Mesothelial cell of epicardium (in vitro differentiated cells): ENCODE measurements at regions not wholly inside any gene's neighbourhood (a gene's known extent, or its start where the extent isn't known, plus 50 kb on each side); places are given as distances from the start of the nearest gene placed in this dataset.
"Not testable (repeated sequence)": the region's sequence is repeated elsewhere in the genome, so short reads cannot be mapped to it uniquely, and the experiment has no call there.

Source experiments
- DNase-seq, 2 experiments: peaks; one replicate each; pipeline ENCODE4 v3.0.0; 2021; ENCODE audit warnings: low spot score in 2 of 2; ENCODE audit not compliant: unreplicated experiment in 2 of 2
- H3K27ac Mint-ChIP-seq: 2 replicates; pipeline ENCODE4 v1.8.0; 2021; ENCODE audit warnings: mixed read lengths
- H3K27me3 Mint-ChIP-seq: 2 replicates; pipeline ENCODE4 v1.8.0; 2021; ENCODE audit warnings: low read depth, mixed read lengths
- H3K36me3 Mint-ChIP-seq: 2 replicates; pipeline ENCODE4 v1.8.0; 2021; ENCODE audit warnings: mixed read lengths
- H3K4me1 Mint-ChIP-seq: 2 replicates; pipeline ENCODE4 v1.8.0; 2021; ENCODE audit warnings: mixed read lengths
- H3K4me3 Mint-ChIP-seq: 2 replicates; pipeline ENCODE4 v1.8.0; 2021; ENCODE audit warnings: mild to moderate bottlenecking, moderate library complexity, mixed read lengths
- H3K9me3 Mint-ChIP-seq: 2 replicates; pipeline ENCODE4 v1.8.0; 2021; ENCODE audit warnings: mixed read lengths
- CTCF ChIP-seq: fragments of 200-600 bp; sonication (generic); IDR thresholded peaks from one replicate; pipeline ENCODE4 v1.5.0; 2021; ENCODE audit warnings: antibody characterized with exemption; ENCODE audit not compliant: unreplicated experiment

GRCh38 chr3:153051427-153052095 lies 110.5 kb upstream of the RAP2B start:
- Mint-ChIP-seq H3K4me3 (no peak overlapping the region), H3K9me3 (no peaks in the 10 kb centered on the region), H3K36me3 (no peaks in the 10 kb centered on the region), H3K27ac (peak overlapping the region; percentile 10), H3K27me3 (no peaks in the 10 kb centered on the region), H3K4me1 (no peaks in the 10 kb centered on the region)
- TF ChIP-seq CTCF, result no peak
- DNase-seq, result no peak

DNA sequence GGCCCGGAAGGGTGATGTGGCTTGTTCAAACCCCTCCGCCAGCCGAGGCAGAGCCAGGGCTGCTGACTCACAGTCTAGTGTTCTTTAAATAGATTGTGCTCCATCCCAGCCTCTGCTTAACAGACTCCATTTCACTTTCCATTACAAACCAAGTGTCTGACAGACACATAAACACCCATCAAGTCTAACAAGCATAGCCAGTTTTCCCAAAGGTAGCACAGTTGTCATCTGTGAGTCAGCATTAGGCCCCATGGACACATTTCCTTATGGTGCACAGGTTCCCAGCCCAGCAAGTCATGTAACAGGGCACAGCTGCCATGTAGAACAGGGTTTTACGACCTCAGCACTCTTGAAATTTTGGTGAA lies 109.9 kb upstream of the RAP2B start:
- TF ChIP-seq CTCF, result no peak
- peak overlapping the region; percentile 10 for H3K27ac Mint-ChIP-seq
- no peaks in the 10 kb centered on the region for H3K9me3 Mint-ChIP-seq
- no peaks in the 10 kb centered on the region for H3K27me3 Mint-ChIP-seq
- no peak overlapping the region for H3K4me3 Mint-ChIP-seq
- H3K36me3 Mint-ChIP-seq, result no peaks in the 10 kb centered on the region
- no peak for DNase-seq
- H3K4me1 Mint-ChIP-seq, result no peaks in the 10 kb centered on the region

GRCh38 chr3:153055217-153055616 lies 106.8 kb upstream of the RAP2B start:
- Mint-ChIP-seq H3K4me3 (no peak overlapping the region), H3K27me3 (no peaks in the 10 kb centered on the region), H3K9me3 (no peaks in the 10 kb centered on the region), H3K4me1 (no peaks in the 10 kb centered on the region), H3K36me3 (no peaks in the 10 kb centered on the region), H3K27ac (no peak overlapping the region)
- no peak for TF ChIP-seq CTCF
- no peak for DNase-seq

DNA sequence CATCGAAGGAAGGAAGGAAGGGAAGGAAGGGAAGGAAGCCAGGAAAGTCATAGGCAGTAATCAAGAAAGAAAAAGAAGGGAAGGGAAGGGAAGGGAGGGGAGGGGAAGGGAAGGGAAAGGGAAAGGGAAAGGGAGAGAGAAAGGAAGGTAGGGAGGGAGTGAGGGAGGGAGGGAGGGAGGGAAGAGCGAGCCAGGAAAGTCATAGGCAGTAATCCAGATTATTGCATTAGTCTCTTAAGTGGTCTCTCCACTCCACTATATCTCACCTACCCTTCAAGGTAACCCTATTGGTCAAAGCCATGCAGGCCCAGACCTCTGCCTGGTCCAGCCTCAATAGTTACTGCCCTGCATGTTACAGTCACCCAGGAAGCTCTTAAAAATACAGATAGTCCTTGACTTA lies 106.2 kb upstream of the RAP2B start:
- no peaks in the 10 kb centered on the region for H3K27me3 Mint-ChIP-seq
- H3K9me3 Mint-ChIP-seq, result no peaks in the 10 kb centered on the region
- H3K27ac Mint-ChIP-seq, result no peak overlapping the region
- TF ChIP-seq CTCF, result no peak
- H3K4me3 Mint-ChIP-seq, result no peak overlapping the region
- H3K36me3 Mint-ChIP-seq, result no peaks in the 10 kb centered on the region
- no peak for DNase-seq
- H3K4me1 Mint-ChIP-seq, result no peaks in the 10 kb centered on the region

DNA sequence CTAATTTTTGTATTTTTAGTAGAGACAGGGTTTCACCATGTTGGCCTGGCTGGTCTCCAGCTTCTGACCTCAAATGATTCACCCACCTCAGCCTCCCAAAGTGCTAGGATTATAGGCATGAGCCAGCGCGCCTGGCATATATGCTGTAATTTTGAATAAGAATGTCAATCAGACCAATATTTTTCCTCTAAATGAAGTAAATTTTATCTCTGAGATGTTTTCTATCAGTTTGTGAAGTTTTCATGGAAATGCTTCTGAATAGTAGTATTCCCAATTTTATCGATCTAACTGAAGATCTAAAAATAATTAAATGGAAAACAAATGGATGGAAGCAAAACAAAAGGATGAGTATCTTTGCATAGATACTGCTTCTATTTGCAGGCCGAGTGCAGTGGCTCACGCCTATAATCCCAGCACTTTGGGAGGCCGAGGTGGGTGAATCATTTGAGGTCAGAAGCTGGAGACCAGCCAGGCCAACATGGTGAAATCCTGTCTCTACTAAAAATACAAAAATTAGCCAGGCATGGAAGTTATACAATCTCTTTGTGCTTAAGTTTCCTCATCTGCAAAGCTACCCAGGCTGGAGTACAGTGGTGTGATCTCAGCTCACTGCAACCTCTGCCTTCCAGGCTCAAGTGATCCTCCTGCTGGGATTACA lies 103.9 kb upstream of the RAP2B start:
- not testable (repeated sequence) for H3K4me3 Mint-ChIP-seq, H3K9me3 Mint-ChIP-seq, H3K36me3 Mint-ChIP-seq, H3K27ac Mint-ChIP-seq, H3K4me1 Mint-ChIP-seq, DNase-seq, H3K27me3 Mint-ChIP-seq

- TF ChIP-seq CTCF, result no peak
- Mint-ChIP-seq H3K36me3 (no peaks in the 10 kb centered on the region), H3K9me3 (no peaks in the 10 kb centered on the region), H3K4me3 (no peak overlapping the region), H3K27me3 (no peaks in the 10 kb centered on the region), H3K27ac (no peak overlapping the region), H3K4me1 (no peaks in the 10 kb centered on the region)
- no peak for DNase-seq
These were observed 101.7 kb upstream of the RAP2B start for GRCh38 chr3:153060346-153060745.
